H9 (cell line): ENCODE measurements at regions not wholly inside any gene's neighbourhood (a gene's known extent, or its start where the extent isn't known, plus 50 kb on each side); places are given as distances from the start of the nearest gene placed in this dataset.

ENCODE experiments used
- DNase-seq: peaks from one replicate; pipeline ENCODE4 v3.0.0-alpha.2; 2017
- H2AFZ ChIP-seq: one replicate; pipeline ENCODE4 v1.6.1; 2013; ENCODE audit warnings: mild to moderate bottlenecking, low read length, control low read depth, moderate library complexity
- H2AK5ac ChIP-seq: 2 replicates; pipeline ENCODE4 v1.6.1; 2013; ENCODE audit warnings: low read length, control low read depth, mixed read lengths; ENCODE audit not compliant: insufficient read length
- H2BK120ac ChIP-seq: one replicate; pipeline ENCODE4 v1.6.1; 2013; ENCODE audit warnings: low read depth, mild to moderate bottlenecking, low read length, control low read depth, inconsistent platforms; ENCODE audit not compliant: poor library complexity, severe bottlenecking
- H2BK12ac ChIP-seq: 2 replicates; pipeline ENCODE4 v1.6.1; 2013; ENCODE audit warnings: low read length, control low read depth, mixed read lengths, low read depth; ENCODE audit not compliant: insufficient read length
- H2BK15ac ChIP-seq: 2 replicates; pipeline ENCODE4 v1.6.1; 2013; ENCODE audit warnings: low read depth, low read length, control low read depth
- H2BK20ac ChIP-seq: one replicate; pipeline ENCODE4 v1.6.1; 2013; ENCODE audit warnings: low read depth, mild to moderate bottlenecking, low read length, control low read depth, inconsistent platforms; ENCODE audit not compliant: poor library complexity, severe bottlenecking
- H2BK5ac ChIP-seq: 2 replicates; pipeline ENCODE4 v1.6.1; 2013; ENCODE audit warnings: low read length, control low read depth, mixed read lengths; ENCODE audit not compliant: insufficient read length
- H3K14ac ChIP-seq: 2 replicates; pipeline ENCODE4 v1.6.1; 2013; ENCODE audit warnings: low read length, control low read depth; ENCODE audit not compliant: insufficient read depth
- H3K18ac ChIP-seq: 2 replicates; pipeline ENCODE4 v1.6.1; 2013; ENCODE audit warnings: low read depth, mild to moderate bottlenecking, mixed read lengths, low read length, control low read depth; ENCODE audit not compliant: insufficient read length
- H3K23ac ChIP-seq: 2 replicates; pipeline ENCODE4 v1.6.1; 2013; ENCODE audit warnings: low read length, control low read depth, mixed read lengths, low read depth; ENCODE audit not compliant: insufficient read length
- H3K23me2 ChIP-seq: 2 replicates; pipeline ENCODE4 v1.6.1; 2013; ENCODE audit warnings: low read depth, mild to moderate bottlenecking, mixed read lengths, low read length, control low read depth; ENCODE audit not compliant: insufficient read length, poor library complexity, severe bottlenecking
- H3K27ac ChIP-seq: 2 replicates; pipeline ENCODE4 v1.5.1; 2013; ENCODE audit warnings: low read length, control low read depth, mixed read lengths, low read depth; ENCODE audit not compliant: insufficient read length
- H3K27me3 ChIP-seq: 2 replicates; pipeline ENCODE4 v1.6.1; 2013; ENCODE audit warnings: low read length, control low read depth, inconsistent platforms; ENCODE audit not compliant: insufficient read depth
- H3K4ac ChIP-seq: 2 replicates; pipeline ENCODE4 v1.6.1; 2013; ENCODE audit warnings: low read depth, mild to moderate bottlenecking, control low read depth, inconsistent platforms, low read length, moderate library complexity
- H3K4me1 ChIP-seq: 2 replicates; pipeline ENCODE4 v1.6.1; 2013; ENCODE audit warnings: low read length, control low read depth, inconsistent platforms; ENCODE audit not compliant: insufficient read depth
- H3K4me2 ChIP-seq: 2 replicates; pipeline ENCODE4 v1.6.1; 2013; ENCODE audit warnings: low read length, control low read depth, mixed read lengths; ENCODE audit not compliant: insufficient read length, insufficient read depth
- H3K56ac ChIP-seq: 2 replicates; pipeline ENCODE4 v1.6.1; 2013; ENCODE audit warnings: low read depth, mild to moderate bottlenecking, mixed read lengths, low read length, control low read depth; ENCODE audit not compliant: insufficient read length
- H3K79me1 ChIP-seq: 2 replicates; pipeline ENCODE4 v1.6.1; 2013; ENCODE audit warnings: low read depth, mild to moderate bottlenecking, moderate library complexity, low read length, control low read depth, inconsistent platforms; ENCODE audit not compliant: insufficient read depth, poor library complexity, severe bottlenecking
- H3K79me2 ChIP-seq: 2 replicates; pipeline ENCODE4 v1.6.1; 2013; ENCODE audit warnings: low read length, control low read depth, inconsistent platforms; ENCODE audit not compliant: insufficient read depth
- H3K9ac ChIP-seq: 2 replicates; pipeline ENCODE4 v1.6.1; 2013; ENCODE audit warnings: low read length, control low read depth, mixed read lengths; ENCODE audit not compliant: insufficient read length; ENCODE audit errors: extremely low read depth
- H3K9me3 ChIP-seq: one replicate; pipeline ENCODE4 v1.6.1; 2013; ENCODE audit warnings: low read depth, low read length, inconsistent platforms; ENCODE audit not compliant: control insufficient read depth
- H3T11ph ChIP-seq: one replicate; pipeline ENCODE4 v1.6.1; 2013; ENCODE audit warnings: mild to moderate bottlenecking, low read length, control low read depth, inconsistent platforms
- H4K20me1 ChIP-seq: one replicate; pipeline ENCODE4 v1.6.1; 2013; ENCODE audit not compliant: control insufficient read depth, insufficient read length, insufficient read depth
- H4K5ac ChIP-seq: 2 replicates; pipeline ENCODE4 v1.6.1; 2013; ENCODE audit warnings: low read depth, mild to moderate bottlenecking, mixed read lengths, low read length, control low read depth; ENCODE audit not compliant: insufficient read length
- H4K8ac ChIP-seq: replicated peaks from 2 replicates; pipeline ENCODE4 v1.6.1; 2013; ENCODE audit warnings: low read length, control low read depth, mixed read lengths, low read depth; ENCODE audit not compliant: insufficient read length
- H4K91ac ChIP-seq: 2 replicates; pipeline ENCODE4 v1.6.1; 2013; ENCODE audit warnings: low read depth, mild to moderate bottlenecking, moderate library complexity, mixed read lengths, low read length, control low read depth; ENCODE audit not compliant: insufficient read length
- H3K27ac Mint-ChIP-seq, 3 experiments: 2 replicates in 2 of 3; 3 replicates in 1 of 3; pipeline ENCODE4 v1.8.0; 2020 to 2021; ENCODE audit warnings: mixed read lengths in 3 of 3, mild to moderate bottlenecking in 1 of 3, moderate library complexity in 1 of 3
- H3K27me3 Mint-ChIP-seq: 2 replicates; pipeline ENCODE4 v1.8.0; 2021; ENCODE audit warnings: low read depth, mild to moderate bottlenecking, moderate library complexity, mixed read lengths
- H3K36me3 Mint-ChIP-seq, 3 experiments: 2 replicates in 2 of 3; 3 replicates in 1 of 3; pipeline ENCODE4 v1.8.0; 2020 to 2021; ENCODE audit warnings: low read depth in 3 of 3, mixed read lengths in 3 of 3; ENCODE audit not compliant: insufficient read depth in 1 of 3
- H3K4me1 Mint-ChIP-seq, 2 experiments: 2 replicates each; pipeline ENCODE4 v1.8.0; 2020; ENCODE audit warnings: mixed read lengths in 2 of 2
- H3K4me3 Mint-ChIP-seq, 2 experiments: 2 replicates in 1 of 2; 3 replicates in 1 of 2; pipeline ENCODE4 v1.8.0; 2020 to 2021; ENCODE audit warnings: mild to moderate bottlenecking in 2 of 2, mixed read lengths in 2 of 2, moderate library complexity in 1 of 2
- H3K9me3 Mint-ChIP-seq, 2 experiments: 2 replicates in 1 of 2; 3 replicates in 1 of 2; pipeline ENCODE4 v1.8.0; 2020; ENCODE audit warnings: mild to moderate bottlenecking in 2 of 2, mixed read lengths in 2 of 2, moderate library complexity in 1 of 2
- CTCF ChIP-seq: fragments of 200-600 bp; sonication (generic); conservative IDR thresholded peaks from 3 replicates; pipeline ENCODE4 v1.8.0; 2021; ENCODE audit warnings: antibody characterized with exemption, mild to moderate bottlenecking
- WGBS: extraction: QIAGEN DNeasy Blood & Tissue Kit; methylation state at CpG from one replicate; pipeline ENCODE4 v1.1.7; 2013; ENCODE audit warnings: missing lambda C conversion rate, low lambda C conversion rate, mixed read lengths; ENCODE audit not compliant: insufficient read length; ENCODE audit errors: extremely low coverage; 5-methylcytosine and 5-hydroxymethylcytosine counted together

- Histone ChIP-seq H4K91ac (no peak overlapping the region), H2BK20ac (no peak overlapping the region), H2BK120ac (no peak overlapping the region), H3K4me1 (no peaks in the 10 kb centered on the region; the same call in 1 of the 2 replicates), H3K27ac (no peak overlapping the region), H3K4ac (no peak overlapping the region), H2AK5ac (no peak overlapping the region), H4K8ac (no peak overlapping the region), H3K18ac (no peak overlapping the region), H3K23ac (no peak overlapping the region), H3K9me3 (no peaks in the 10 kb centered on the region), H3K14ac (no peak overlapping the region), H3K79me1 (no peaks in the 10 kb centered on the region), H2AFZ (no peak overlapping the region), H2BK12ac (no peak overlapping the region), H4K20me1 (no peaks in the 10 kb centered on the region), H3T11ph (no peak overlapping the region), H3K4me2 (no peak overlapping the region), H3K79me2 (no peaks in the 10 kb centered on the region), H4K5ac (no peak overlapping the region), H3K23me2 (no peaks in the 10 kb centered on the region), H3K9ac (no peak overlapping the region), H3K56ac (no peak overlapping the region), H2BK15ac (no peak overlapping the region), H2BK5ac (no peak overlapping the region), H3K27me3 (no peaks in the 10 kb centered on the region)
- no peaks in the 10 kb centered on the region; the same call in 1 of the 2 replicates for H3K27me3 Mint-ChIP-seq
- H3K4me3 Mint-ChIP-seq = no peak overlapping the region
- no peak overlapping the region for H3K27ac Mint-ChIP-seq
- peaks cover 0 to 9% (median 0%) of the 10 kb centered on the region in 3 experiments; a peak in 3 of 7 replicates for H3K36me3 Mint-ChIP-seq
- TF ChIP-seq CTCF = no peak
- peaks cover 13 to 21% of the 10 kb centered on the region in 2 experiments for H3K4me1 Mint-ChIP-seq
- no peak for DNase-seq
- peaks cover 2 to 6% of the 10 kb centered on the region in 2 experiments; a peak in 2 of 5 replicates for H3K9me3 Mint-ChIP-seq
- no CpG with 5 or more reads among the region's 1 CpG for WGBS
These were observed 464.4 kb downstream of the COG6 start for GRCh38 chr13:40119852-40120251.
